ENCODE measurements at regions not wholly inside any gene's neighbourhood (a gene's known extent, or its start where the extent isn't known, plus 50 kb on each side); places are given as distances from the start of the nearest gene placed in this dataset.

DNA sequence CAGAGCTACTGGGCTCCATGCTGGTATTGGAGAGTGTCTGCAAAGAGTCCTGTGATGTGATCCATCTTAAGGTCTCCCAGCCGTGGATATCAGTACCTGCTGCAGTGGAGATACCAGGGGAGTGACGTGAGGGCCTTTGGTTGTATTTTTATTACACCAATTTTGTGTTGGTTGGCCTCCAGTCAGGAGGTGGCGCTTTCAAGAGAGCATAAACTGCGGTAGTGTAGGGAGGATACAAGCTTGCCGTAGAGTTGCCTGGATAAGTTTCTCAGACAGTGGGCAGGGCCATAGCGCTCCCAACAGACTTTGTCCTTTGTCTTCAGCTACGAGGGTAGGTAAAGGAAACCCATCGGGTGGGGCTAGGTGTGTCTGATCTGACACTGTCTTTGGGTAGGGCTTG lies 113.0 kb upstream of the CEP162 start (continued):
- TF ChIP-seq ZBTB20 (tag by site-specific recombination; IDR thresholded peaks at IDR 0.05) (no peak), ZNF677 (tag by site-specific recombination; IDR thresholded peaks at IDR 0.05) (no peak), ZNF558 (tag by site-specific recombination; IDR thresholded peaks at IDR 0.05) (no peak), ZNF549 (tag by site-specific recombination; IDR thresholded peaks at IDR 0.05) (no peak)
- TF ChIP-seq, protein P1, sequence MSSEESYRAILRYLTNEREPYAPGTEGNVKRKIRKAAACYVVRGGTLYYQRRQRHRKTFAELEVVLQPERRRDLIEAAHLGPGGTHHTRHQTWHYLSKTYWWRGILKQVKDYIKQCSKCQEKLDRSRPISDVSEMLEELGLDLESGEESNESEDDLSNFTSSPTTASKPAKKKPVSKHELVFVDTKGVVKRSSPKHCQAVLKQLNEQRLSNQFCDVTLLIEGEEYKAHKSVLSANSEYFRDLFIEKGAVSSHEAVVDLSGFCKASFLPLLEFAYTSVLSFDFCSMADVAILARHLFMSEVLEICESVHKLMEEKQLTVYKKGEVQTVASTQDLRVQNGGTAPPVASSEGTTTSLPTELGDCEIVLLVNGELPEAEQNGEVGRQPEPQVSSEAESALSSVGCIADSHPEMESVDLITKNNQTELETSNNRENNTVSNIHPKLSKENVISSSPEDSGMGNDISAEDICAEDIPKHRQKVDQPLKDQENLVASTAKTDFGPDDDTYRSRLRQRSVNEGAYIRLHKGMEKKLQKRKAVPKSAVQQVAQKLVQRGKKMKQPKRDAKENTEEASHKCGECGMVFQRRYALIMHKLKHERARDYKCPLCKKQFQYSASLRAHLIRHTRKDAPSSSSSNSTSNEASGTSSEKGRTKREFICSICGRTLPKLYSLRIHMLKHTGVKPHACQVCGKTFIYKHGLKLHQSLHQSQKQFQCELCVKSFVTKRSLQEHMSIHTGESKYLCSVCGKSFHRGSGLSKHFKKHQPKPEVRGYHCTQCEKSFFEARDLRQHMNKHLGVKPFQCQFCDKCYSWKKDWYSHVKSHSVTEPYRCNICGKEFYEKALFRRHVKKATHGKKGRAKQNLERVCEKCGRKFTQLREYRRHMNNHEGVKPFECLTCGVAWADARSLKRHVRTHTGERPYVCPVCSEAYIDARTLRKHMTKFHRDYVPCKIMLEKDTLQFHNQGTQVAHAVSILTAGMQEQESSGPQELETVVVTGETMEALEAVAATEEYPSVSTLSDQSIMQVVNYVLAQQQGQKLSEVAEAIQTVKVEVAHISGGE (tag by site-specific recombination; conservative IDR thresholded peaks at IDR 0.05; ENCODE audit: low read depth): no peak

DNA sequence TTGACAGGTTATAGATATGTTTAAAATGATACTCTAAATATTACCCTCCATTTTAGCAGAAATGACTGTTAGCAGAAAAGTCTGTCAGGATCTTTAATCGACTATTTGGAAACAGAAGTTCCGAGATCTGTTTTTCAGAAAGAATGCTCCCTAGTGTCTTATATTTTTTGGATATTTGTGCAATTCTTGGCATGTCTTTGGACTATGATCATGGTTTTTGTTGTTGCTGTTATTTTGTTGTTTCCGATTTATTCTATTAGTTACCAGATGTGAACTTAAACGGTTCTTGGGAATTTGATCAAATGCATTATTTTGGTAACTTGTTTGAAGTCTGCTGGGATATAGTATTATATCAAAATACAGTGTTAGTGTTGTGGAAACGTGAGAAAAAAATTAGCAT lies 106.4 kb upstream of the CEP162 start:
- Histone ChIP-seq H3K4me1 (ENCODE audit: control insufficient read depth, insufficient read depth, low read length) (no peaks in the 10 kb centered on the region), H3K4me3 (ENCODE audit: low read depth, low read length) (no peak overlapping the region), H3K36me3 (ENCODE audit: control insufficient read depth in 2 of 2, insufficient read depth in 1 of 2, low read length in 2 of 2) (no peaks in the 10 kb centered on the region), H3K9me3 (ENCODE audit: control insufficient read depth, insufficient read depth, low read depth, low read length) (no peaks in the 10 kb centered on the region), H3K27ac (ENCODE audit: extremely low read depth, low read depth, low read length) (no peak overlapping the region)
- CTCF ChIA-PET: interaction anchor here (0.5 to 0.7 kb wide), 3 partner anchors 12 to 1388 kb away, joined by 3 to 4 read pairs (median 3); no protein-coding TSS in a partner anchor
- TF ChIP-seq ZNF473 (tag by site-specific recombination; IDR thresholded peaks at IDR 0.05) (no peak), SCRT1 (tag by site-specific recombination; IDR thresholded peaks at IDR 0.05; ENCODE audit: borderline replicate concordance) (no peak), SP2 (tag by site-specific recombination; IDR thresholded peaks at IDR 0.05) (no peak)
- POLR2A ChIA-PET: no interaction called here

DNA sequence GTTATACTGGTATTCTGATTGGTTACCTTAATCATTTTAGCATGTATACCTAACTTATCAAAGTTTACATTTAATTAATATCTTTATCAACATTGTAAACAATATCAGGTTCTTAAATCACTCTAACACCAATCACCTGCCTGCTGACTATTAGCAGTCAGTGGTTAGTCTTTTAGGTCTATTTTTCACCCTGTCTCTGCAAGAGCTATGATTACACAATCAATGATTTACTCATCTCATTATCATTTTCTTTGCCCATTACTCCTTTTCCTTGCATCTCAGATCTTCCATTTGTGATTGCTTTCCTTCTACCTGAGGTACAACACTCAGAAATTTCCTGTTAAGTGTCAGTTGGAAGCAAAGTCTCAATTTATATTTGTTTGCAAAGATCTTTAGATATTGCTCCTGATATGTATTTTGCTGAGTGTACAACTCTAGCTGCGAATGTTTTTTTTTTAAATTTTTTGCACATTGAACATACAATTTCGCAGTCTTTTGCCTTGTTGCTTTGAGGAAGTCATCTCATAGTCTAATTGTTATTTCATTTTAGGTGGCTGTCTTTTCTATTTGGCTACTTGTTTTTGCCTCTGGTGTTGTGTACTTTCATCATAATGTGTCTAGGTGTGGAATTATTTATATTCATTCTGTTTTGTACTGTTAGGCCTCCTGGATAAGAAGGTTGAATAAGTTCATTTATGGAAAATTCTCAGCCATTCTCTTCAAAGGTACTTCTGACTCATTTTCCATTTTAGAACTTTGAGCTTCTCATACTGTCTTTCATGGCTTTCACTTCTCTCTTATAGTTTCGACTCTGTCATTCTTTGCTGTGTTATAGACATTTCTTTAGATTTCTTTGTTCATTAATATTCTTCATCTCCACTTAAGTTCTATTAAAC lies 104.9 kb upstream of the CEP162 start:
- POLR2A ChIA-PET: interaction anchor here (0.5 kb wide), 1 partner anchor 462 kb away, joined by 4 read pairs; no protein-coding TSS in a partner anchor
- no peaks in the 10 kb centered on the region for H3K4me1 ChIP-seq (ENCODE audit: control insufficient read depth, insufficient read depth, low read length)
- CTCF ChIA-PET: interaction anchor here (0.5 to 0.6 kb wide), 5 partner anchors 16 to 1266 kb away, joined by 3 to 8 read pairs (median 3); no protein-coding TSS in a partner anchor
- no peak overlapping the region for H3K27ac ChIP-seq (ENCODE audit: extremely low read depth, low read depth, low read length)
- no peaks in the 10 kb centered on the region for H3K36me3 ChIP-seq (ENCODE audit: control insufficient read depth in 2 of 2, insufficient read depth in 1 of 2, low read length in 2 of 2)
- H3K9me3 ChIP-seq (ENCODE audit: control insufficient read depth, insufficient read depth, low read depth, low read length): no peaks in the 10 kb centered on the region
- H3K4me3 ChIP-seq (ENCODE audit: low read depth, low read length): no peak overlapping the region
- TF ChIP-seq, protein P2, sequence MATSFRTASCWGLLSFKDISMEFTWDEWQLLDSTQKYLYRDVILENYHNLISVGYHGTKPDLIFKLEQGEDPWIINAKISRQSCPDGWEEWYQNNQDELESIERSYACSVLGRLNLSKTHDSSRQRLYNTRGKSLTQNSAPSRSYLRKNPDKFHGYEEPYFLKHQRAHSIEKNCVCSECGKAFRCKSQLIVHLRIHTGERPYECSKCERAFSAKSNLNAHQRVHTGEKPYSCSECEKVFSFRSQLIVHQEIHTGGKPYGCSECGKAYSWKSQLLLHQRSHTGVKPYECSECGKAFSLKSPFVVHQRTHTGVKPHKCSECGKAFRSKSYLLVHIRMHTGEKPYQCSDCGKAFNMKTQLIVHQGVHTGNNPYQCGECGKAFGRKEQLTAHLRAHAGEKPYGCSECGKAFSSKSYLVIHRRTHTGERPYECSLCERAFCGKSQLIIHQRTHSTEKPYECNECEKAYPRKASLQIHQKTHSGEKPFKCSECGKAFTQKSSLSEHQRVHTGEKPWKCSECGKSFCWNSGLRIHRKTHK (tag by site-specific recombination; IDR thresholded peaks at IDR 0.05): no peak
- TF ChIP-seq ZNF302 (tag by site-specific recombination; IDR thresholded peaks at IDR 0.05; ENCODE audit: low read depth) (no peak), IKZF3 (tag by site-specific recombination; IDR thresholded peaks at IDR 0.05) (no peak), ZXDB (tag by site-specific recombination; IDR thresholded peaks at IDR 0.05) (no peak)
- TF ChIP-seq, protein P3, sequence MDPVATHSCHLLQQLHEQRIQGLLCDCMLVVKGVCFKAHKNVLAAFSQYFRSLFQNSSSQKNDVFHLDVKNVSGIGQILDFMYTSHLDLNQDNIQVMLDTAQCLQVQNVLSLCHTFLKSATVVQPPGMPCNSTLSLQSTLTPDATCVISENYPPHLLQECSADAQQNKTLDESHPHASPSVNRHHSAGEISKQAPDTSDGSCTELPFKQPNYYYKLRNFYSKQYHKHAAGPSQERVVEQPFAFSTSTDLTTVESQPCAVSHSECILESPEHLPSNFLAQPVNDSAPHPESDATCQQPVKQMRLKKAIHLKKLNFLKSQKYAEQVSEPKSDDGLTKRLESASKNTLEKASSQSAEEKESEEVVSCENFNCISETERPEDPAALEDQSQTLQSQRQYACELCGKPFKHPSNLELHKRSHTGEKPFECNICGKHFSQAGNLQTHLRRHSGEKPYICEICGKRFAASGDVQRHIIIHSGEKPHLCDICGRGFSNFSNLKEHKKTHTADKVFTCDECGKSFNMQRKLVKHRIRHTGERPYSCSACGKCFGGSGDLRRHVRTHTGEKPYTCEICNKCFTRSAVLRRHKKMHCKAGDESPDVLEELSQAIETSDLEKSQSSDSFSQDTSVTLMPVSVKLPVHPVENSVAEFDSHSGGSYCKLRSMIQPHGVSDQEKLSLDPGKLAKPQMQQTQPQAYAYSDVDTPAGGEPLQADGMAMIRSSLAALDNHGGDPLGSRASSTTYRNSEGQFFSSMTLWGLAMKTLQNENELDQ (tag by site-specific recombination; IDR thresholded peaks at IDR 0.05; ENCODE audit: low read depth): no peak
- TF ChIP-seq, protein P4, sequence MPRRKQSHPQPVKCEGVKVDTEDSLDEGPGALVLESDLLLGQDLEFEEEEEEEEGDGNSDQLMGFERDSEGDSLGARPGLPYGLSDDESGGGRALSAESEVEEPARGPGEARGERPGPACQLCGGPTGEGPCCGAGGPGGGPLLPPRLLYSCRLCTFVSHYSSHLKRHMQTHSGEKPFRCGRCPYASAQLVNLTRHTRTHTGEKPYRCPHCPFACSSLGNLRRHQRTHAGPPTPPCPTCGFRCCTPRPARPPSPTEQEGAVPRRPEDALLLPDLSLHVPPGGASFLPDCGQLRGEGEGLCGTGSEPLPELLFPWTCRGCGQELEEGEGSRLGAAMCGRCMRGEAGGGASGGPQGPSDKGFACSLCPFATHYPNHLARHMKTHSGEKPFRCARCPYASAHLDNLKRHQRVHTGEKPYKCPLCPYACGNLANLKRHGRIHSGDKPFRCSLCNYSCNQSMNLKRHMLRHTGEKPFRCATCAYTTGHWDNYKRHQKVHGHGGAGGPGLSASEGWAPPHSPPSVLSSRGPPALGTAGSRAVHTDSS (tag by site-specific recombination; IDR thresholded peaks at IDR 0.05): no peak
- TF ChIP-seq, protein P5, sequence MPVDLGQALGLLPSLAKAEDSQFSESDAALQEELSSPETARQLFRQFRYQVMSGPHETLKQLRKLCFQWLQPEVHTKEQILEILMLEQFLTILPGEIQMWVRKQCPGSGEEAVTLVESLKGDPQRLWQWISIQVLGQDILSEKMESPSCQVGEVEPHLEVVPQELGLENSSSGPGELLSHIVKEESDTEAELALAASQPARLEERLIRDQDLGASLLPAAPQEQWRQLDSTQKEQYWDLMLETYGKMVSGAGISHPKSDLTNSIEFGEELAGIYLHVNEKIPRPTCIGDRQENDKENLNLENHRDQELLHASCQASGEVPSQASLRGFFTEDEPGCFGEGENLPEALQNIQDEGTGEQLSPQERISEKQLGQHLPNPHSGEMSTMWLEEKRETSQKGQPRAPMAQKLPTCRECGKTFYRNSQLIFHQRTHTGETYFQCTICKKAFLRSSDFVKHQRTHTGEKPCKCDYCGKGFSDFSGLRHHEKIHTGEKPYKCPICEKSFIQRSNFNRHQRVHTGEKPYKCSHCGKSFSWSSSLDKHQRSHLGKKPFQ (tag by site-specific recombination; IDR thresholded peaks at IDR 0.05): no peak

All from HEK293 (cell line).